ENCODE measurements at regions not wholly inside any gene's neighbourhood (a gene's known extent, or its start where the extent isn't known, plus 50 kb on each side); places are given as distances from the start of the nearest gene placed in this dataset.

GRCh38 chr5:3194684-3195083 lies 400.9 kb upstream of the IRX1 start:
- no peak for DNase-seq (ENCODE audit: low read depth, low spot score)
- ChIA-PET CTCF (no interaction called here), POLR2A (no interaction called here)
- no peak for TF ChIP-seq CTCF (IDR thresholded peaks at IDR 0.05; ENCODE audit: insufficient read depth, low read length, missing control alignments)
- H3K4me3 ChIP-seq (ENCODE audit: low read depth, low read length) = no peak overlapping the region

- POLR2A ChIA-PET = no interaction called here
- no peak for TF ChIP-seq CTCF (IDR thresholded peaks at IDR 0.05; ENCODE audit: insufficient read depth, low read length, missing control alignments)
- H3K4me3 ChIP-seq (ENCODE audit: low read depth, low read length) = no peak overlapping the region
- CTCF ChIA-PET = no interaction called here
- DNase-seq (ENCODE audit: low read depth, low spot score) = no peak
Observed at GRCh38 chr5:3194271-3194670, 401.4 kb upstream of the IRX1 start.

- POLR2A ChIA-PET = no interaction called here
- H3K4me3 ChIP-seq (ENCODE audit: low read depth, low read length) = no peak overlapping the region
- no peak for DNase-seq (ENCODE audit: low read depth, low spot score)
- CTCF ChIA-PET = no interaction called here
- no peak for TF ChIP-seq CTCF (IDR thresholded peaks at IDR 0.05; ENCODE audit: insufficient read depth, low read length, missing control alignments)
Observed at GRCh38 chr5:3191585-3191984, 404.0 kb upstream of the IRX1 start.

- H3K4me3 ChIP-seq (ENCODE audit: low read depth, low read length) = no peak overlapping the region
- ChIA-PET POLR2A (no interaction called here), CTCF (no interaction called here)
- no peak for DNase-seq (ENCODE audit: low read depth, low spot score)
- TF ChIP-seq CTCF (IDR thresholded peaks at IDR 0.05; ENCODE audit: insufficient read depth, low read length, missing control alignments) = no peak
Observed at GRCh38 chr5:3190930-3191329, 404.7 kb upstream of the IRX1 start.

GRCh38 chr5:3190433-3190832 lies 405.2 kb upstream of the IRX1 start:
- ChIA-PET CTCF (no interaction called here), POLR2A (no interaction called here)
- H3K4me3 ChIP-seq (ENCODE audit: low read depth, low read length) = no peak overlapping the region
- DNase-seq (ENCODE audit: low read depth, low spot score) = no peak
- TF ChIP-seq CTCF (IDR thresholded peaks at IDR 0.05; ENCODE audit: insufficient read depth, low read length, missing control alignments) = no peak

- no peak for TF ChIP-seq CTCF (IDR thresholded peaks at IDR 0.05; ENCODE audit: insufficient read depth, low read length, missing control alignments)
- no peak for DNase-seq (ENCODE audit: low read depth, low spot score)
- POLR2A ChIA-PET = no interaction called here
- CTCF ChIA-PET = no interaction called here
- no peak overlapping the region for H3K4me3 ChIP-seq (ENCODE audit: low read depth, low read length)
Observed at GRCh38 chr5:3187771-3188425, 407.7 kb upstream of the IRX1 start.
